ENCODE measurements at regions not wholly inside any gene's neighbourhood (a gene's known extent, or its start where the extent isn't known, plus 50 kb on each side); places are given as distances from the start of the nearest gene placed in this dataset.
"Not testable (repeated sequence)": the region's sequence is repeated elsewhere in the genome, so short reads cannot be mapped to it uniquely, and the experiment has no call there.

DNA sequence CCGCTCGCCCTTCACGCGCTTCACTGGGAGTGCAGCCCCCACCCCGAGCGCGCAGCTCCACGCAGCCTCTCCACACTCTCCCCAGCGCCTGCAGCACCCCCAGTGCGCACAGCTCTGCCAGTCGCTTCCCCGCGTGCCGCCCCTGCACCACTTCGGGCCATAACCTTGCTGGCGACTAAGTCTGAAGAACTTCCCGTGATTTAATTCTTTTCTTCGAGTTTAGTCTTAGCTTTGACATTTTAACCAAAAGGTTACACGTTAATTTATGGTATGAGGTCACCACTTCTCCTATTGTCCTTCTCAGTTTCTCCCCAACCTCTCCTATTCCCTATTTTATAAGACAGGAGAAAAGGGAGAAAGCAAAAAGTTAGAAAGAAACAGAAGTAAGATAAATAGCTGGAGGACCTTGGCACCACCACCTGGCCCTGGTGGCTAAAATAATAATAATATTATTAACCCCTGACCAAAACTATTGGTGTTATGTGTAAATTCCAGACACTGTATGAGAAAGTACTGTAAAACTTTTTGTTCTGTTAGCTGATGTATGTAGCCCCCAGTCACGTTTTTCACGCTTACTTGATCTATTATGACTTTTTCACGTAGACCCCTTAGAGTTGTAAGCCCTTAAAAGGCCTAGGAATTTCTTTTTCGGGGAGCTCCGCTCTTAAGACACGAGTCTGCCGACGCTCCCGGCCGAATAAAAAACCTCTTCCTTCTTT lies 129.2 kb downstream of the KBTBD2 start:
- DNase-seq, result not testable (repeated sequence)

DNA sequence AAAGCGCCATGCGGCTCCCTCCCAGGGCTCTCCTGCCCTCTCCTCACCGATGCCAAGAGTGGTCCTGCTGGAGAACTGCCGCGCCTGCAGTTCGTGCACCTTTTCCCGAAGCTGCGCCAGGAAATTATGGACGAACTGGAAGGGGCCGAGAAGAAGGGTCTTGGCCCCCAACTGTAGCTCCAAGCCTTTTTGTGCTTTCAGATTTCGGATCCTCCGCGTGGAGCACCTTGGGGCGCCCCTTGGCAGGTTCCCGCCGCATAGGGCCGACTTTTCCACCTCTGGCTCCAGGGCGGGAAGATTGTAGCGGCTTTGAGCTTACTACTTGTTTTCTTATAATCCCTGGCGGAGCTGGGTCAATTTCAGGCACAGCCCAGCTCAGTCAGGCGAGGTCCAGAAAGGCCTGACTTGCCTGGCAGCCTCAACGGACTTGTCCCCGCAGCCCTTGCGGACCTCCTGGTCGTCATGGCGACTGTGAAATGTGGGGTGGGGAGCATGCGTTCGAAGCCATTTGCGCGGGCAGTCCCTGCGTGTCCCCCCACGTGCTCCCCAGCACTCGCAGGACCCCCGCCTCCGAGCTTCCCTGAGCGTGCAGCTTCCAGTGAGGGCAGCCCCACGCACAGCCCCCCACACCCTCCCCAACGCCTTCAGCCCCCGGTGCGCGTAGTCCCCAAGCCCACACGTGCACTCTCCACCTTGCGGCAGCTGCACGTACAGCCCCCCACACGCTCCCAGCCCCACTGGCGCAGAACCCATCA lies 129.9 kb downstream of the KBTBD2 start:
- no peak for DNase-seq

DNA sequence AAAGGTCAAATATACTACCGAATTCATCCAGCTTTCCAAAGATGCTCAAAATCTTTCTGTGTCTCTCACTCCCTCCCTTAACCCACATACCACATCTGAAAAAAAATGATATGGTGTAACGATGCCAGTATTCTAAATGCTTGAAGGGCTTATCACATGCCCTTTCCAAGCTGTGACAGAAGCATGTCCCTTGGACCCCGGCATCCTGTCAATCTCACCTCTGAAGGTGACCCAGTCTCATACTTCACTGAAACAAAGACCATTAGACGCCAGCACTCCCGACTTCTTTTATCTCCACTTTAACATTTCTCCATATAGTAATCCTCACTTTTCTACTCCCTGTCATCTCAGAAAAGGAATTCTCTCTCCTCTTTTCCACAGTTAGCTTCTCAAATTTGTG lies 130.8 kb downstream of the KBTBD2 start:
- not testable (repeated sequence) for DNase-seq

DNA sequence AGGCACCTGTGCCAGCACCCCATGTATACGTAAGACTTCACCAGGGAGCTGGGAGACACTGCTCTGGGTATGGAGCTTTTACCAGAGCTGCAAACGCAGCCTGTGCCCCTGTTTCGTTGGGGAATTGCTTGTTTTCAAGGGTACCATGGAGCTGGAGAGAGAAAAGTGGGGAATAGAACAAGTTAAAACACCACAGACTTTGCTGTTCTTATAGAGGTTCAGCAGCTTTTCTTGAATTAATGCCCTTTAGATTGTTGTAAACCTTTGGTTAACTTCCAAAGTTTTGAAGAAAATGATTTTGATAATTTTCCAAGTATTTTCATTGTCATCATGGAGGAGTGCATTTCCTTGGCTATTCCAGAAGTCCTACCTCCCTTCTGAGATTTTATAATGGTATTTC lies 131.7 kb downstream of the KBTBD2 start:
- DNase-seq, result not testable (repeated sequence)

DNA sequence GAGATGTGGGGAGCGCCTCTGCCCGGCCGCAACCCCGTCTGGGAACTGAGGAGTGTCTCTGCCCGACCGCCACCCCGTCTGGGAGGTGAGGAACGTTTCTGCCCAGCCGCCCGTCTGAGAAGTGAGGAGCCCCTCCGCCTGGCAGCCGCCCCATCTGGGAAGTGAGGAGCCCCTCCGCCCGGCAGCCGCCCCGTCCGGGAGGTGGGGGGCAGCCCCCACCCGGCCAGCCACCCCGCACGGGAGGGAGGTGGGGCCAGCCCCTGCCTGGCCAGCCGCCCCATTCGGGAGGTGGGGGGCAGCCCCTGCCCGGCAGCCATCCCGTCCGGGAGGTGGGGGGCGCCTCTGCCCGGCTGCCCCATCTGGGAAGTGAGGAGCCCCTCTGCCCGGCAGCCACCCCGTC lies 137.7 kb downstream of the KBTBD2 start:
- not testable (repeated sequence) for DNase-seq

DNA sequence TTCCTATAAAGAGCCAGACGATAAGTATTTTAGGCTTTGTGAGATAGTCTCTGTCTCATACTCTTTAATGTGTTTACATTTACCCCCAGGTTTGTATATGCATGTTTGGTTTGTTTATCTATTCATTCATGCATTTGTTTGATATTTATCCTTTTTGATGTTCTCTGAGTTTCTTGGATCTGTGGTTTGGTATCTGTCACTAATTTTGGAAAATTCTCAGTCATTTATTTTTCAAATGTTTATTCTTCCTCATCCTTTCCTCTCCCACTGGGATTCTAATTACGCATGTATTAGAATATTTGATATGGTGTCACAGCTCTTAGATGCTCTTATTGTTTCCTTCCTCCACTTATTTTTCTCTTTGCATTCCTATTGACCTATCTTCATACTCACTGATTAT lies 143.2 kb downstream of the KBTBD2 start:
- DNase-seq, result not testable (repeated sequence)

DNA sequence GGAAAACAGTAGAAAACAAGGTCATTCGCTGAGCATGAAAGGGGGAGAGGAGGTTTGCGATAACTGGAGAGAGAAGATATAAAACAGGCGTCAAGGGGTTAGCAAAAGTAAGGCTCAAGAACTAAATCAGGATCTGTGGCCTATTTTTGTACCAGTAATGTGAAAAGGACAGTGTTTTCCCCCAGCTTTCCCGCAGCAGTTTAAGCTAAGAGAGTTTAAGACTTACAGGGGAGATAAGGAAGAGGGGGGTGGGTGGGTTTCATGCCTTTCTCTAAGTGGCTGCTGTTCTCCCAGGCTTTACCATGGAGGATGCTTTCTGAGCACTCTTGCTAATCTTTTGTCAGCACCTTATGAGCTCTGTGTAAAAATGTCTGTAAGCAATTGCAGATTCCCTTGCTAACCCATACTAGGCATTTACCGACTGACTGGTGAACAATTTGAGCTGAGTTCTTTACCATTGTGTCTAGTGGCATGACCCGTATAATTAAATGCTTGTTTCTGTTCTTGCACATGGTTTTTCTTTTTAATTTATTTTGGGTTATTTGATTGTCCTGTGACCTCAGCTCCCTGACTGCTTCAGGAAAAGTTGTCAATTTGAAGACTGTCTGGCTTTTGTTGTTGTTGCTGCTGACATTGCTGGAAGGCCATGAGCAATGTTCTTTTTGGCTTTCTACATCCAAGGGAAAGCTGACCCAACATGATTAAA lies 144.0 kb downstream of the KBTBD2 start:
- DNase-seq, result not testable (repeated sequence)

DNA sequence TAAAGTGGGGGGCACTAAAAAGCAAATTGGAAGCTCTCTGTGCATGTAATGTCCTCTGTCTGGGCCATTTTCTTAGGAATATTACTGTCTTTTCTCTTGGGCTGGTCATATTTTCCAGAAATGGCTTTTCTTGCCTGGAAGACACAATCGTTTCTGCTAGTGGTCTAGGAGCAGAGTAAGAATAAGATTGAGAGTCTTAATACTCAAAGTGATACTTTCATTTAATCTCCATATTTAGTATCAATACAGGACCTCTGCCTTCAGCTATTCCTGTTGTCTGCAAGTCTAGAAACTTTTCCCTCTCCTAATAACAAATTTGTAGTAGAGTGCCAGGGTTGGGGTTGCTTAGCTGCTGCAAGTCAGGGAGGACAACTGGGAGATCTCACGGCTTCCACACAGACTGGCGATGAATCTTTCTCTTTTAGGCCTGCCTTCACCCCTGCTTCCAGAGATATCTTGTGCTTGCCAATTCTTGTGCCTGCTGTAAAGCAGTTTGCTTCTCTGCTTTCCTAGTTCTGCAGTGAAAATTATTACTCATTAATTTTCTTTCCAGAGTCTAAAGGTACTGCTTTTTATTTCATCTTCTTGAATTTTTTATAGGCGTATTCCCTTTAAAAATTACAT lies 149.6 kb downstream of the KBTBD2 start:
- not testable (repeated sequence) for DNase-seq

DNA sequence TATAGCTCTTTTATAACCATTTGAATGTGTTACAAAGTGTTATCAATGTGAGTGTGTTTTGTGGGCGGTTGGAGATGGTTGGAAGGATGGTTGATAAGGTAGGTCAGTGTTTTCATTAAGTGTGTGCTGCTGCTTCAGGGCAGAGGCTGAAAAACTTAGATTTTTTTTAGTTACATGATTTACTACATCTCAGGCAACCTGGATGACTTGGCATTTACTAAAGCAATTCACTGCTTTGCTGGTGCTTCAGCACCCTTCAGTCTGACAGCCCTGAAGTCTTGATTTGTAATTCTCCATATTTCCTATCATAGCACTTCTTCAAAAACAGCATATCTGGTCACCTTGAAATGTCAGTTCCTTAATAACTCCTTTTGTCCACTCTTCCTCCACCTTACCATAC lies 151.8 kb downstream of the KBTBD2 start:
- not testable (repeated sequence) for DNase-seq

DNA sequence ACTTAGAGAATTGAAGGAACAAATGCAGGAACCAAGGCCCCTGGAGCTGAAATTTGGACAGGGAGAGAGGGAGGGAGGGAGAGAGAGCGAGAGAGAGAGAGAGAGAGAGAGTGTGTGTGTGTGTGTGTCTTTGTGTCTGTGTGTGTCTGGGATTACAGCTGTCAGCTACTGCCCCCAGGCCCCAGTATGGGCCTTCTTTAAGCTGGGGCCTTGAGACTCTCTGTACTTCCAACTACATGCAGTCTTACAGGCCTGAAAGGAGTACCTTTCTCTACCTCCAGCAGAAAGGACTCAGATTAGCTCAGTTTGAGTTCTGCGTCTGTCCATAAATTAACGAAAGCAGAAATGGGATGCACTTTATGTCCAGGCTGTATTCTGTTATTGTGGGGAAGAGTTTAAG lies 153.2 kb downstream of the KBTBD2 start:
- DNase-seq, result not testable (repeated sequence)

DNA sequence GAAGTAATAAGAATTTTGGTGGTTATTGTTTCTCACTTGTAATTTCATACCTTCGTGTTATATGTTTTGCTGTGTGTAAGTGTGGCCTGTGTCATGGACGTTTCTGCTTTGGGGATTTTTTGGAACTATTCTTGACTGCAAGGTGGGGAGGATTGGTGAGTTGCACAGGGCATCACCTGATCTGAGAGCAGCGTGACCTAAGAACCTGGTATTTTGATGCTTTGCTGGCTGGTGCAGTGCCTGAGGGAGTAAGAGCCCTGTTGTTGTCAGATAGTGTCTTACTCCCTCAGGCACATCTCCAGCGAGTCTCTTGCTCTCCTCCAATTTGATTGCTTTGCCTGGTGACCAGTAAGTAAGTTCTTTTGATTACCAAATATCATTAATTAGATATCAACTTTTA lies 158.8 kb downstream of the KBTBD2 start:
- DNase-seq, result not testable (repeated sequence)

DNA sequence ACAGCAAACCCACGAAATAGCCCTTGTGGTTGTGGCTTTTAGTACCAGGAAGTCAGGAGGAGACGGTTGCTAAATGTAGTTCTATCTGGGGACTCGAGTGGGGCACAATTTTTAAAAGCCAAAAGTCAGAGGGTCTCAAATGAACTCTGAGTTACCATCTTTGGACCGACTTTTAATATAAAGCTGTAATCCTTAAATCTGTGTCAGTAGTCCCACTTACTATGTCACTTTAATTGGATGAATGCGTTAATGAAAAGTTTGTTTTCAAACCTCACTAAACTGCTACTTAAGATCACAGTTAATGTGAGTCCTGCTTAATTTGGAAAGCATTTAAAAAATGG lies 162.3 kb downstream of the KBTBD2 start:
- DNase-seq, result not testable (repeated sequence)

DNA sequence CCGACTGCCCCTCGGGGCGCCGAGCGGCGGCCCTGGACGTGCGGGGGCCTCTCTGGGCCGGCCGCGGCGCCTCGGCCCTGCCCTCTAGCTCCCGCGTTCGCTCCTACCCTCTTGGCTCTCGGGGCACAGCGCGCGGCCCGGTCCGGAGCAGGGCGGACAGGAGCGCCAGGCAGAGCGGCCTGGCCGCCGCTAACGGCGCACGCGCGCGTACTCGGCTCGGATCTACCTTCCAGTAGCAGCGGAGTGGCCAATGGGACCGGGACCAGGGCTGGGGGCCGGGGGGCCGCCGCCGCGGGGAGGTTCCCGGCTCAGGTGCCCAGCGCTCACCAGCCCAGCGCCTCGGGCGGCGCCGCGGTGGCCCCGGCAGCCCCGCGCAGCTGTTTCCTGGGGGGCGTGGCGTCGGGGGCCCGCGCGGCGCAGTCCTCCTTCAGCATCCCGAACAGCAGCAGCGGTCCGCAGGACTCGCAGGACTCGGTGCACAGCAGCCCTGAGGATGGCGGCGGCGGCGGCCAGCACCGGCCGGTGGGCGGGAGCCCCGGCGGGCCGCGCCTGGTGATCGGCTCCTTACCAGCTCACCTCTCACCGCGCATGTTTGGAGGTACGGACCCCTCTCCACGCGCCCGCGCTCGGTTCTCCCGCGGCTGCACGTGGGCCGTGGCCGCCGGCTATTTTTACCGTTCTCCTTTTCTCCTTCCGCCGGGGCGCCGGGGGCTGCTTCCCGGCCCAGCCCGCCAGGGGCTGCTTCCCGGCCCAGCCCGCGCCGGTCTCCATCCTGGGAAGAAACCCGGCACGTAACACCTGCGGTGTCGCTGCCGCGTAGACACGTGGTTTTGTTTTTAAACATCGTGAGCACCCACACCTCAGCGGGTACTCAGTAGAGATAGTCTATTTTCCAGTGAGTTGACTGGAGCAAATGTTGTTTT lies 162.9 kb downstream of the KBTBD2 start:
- DNase-seq, result peak in 4 of 6 experiments; percentile 7 to 35 (median 16)

DNA sequence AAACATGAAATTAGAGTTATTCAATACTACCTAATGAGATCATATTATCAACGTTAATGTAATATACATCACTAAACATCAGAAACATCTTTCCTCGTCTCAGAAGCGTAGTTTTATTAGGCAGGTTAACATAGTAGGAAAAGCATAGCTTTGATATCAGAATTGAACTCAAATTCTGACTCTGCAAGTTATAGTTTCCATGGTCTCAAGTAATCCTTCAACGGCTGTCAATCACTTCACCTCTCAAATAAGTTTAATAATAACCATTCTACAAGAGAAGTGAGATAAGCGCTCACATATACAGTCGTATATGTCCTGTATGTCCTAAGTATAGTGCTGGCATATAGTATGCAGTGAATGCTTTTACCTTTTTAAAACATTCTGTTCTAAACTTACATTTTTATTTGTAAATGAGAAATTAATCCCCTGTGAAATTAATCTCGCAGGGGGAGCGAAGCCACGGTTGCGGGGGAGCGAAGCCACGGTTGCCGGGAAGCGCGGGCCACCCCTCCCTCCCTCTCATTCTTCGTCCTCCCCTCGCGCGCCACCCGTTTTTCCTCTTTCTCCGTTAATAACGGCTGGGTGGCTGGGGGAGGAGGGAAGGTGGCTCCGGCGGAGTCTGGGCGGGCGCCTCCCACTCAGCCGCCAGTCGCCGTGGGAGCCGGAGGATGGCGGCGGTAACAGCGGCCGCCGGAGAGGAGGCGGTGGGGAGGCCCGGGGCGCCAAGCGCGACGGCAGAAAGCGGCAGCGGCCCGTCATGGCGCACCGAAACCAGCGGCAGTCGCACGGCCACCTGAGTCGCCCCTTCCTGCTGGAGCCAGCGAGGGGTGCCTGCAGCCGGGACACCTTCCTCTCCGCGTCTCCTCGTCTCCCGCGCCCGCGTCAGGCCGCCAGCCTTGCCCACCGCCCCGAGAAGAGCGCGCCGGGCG lies 163.8 kb downstream of the KBTBD2 start:
- peak in 4 of 6 experiments; percentile 1 to 38 (median 26) for DNase-seq

DNA sequence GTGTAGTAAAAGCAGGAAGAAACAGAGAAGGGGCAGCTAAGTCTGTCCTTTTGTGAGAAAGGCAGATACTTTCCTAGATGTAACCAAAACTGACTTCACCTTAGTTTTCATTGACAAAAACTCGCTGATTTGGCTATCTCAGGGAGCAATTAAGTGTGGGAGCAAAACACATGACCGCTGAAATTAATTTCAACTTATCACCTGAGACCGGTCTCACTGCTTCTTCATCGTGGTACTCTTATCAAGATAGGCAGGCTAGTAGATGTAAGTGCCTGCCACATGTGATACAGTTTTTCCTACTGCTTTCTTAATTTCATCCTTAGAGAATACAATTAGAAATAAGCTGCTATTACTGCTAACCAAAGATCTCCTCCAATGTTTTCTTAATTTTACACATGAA lies 168.7 kb downstream of the KBTBD2 start:
- not testable (repeated sequence) for DNase-seq

DNA sequence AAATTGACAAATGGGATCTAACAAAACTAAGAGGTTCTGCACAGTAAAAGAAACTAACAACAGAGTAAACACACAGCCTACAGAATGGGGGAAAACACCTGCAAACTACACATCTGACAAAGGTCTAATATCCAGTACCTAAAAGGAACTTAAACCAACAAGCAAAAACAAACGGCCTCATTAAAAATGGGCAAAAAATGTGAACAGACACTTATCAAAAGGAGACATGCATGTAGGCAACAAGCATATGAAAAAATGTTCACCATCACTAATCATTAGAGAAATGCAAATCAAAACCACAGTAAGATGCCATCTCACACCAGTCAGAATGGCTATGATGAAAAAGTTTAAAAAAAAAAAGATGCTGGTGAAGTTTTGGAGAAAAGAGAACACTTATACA lies 197.4 kb downstream of the KBTBD2 start:
- no peak for DNase-seq

DNA sequence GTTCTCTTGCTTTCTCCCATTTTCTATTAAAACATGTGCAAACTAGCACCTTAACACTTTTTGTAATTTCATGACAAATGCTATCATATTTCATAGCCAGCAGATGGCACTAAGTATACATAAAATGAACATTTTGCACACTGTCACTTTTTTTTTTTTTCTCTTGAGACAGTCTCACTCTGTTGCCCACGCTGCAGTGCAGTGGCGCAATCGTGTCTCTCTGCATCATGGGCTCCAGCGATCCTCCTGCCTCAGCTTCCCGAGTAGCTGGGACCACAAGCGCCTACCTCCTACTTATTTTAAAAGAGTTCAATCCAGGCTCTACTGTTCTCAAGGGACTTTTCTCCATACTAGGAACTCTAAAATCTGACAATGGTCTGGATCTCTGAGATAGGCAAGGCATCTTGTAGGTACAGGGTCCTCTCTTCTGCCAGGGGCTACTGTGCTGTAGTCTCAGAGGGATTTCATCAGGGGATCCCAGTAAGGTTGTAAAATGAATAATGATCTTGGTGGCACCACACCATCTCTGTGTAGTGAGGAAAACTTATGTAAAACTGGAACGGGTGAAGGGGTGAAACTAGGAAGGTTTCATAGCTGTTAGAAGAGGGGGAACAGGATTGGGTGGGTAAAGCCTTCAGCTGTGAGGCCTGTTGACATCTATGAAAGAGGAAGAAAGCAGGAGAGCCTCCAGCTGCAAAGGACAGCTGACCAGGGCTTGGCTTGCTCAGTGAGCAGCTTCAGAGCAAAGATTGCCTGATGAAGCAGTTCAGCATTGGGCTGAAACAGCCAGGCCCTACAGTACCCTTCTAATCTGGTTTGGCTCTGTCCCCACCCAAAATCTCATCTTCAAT lies 196.9 kb downstream of the AVL9 start:
- DNase-seq, result peak in 3 of 6 experiments; percentile 15 to 36 (median 24)

DNA sequence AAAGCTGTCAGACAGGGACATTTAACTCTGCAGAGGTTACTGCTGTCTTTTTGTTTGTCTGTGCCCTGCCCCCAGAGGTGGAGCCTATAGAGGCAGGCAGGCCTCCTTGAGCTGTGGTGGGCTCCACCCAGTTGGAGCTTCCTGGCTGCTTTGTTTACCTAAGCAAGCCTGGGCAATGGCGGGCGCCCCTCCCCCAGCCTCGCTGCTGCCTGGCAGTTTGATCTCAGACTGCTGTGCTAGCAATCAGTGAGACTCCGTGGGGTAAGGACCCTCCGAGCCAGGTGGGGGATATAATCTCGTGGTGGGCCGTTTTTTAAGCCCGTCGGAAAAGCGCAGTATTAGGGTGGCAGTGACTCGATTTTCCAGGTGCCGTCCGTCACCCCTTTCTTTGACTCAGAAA lies 192.8 kb downstream of the AVL9 start:
- not testable (repeated sequence) for DNase-seq

DNA sequence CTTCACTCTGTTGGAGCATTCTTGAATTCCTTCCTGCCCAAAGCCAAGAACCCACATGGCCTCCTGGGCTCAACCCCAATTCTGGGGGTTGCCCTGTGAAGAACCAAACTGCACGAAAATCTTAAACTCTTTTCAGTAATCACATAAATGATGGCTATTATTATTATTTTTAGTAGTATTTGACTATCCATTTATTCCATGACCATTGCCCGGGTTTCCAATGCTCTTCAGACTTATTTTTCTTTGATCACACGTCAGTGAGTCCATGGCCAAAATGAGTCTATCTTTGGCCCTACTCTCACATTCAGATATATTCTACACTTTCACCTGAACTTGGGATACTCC lies 185.9 kb downstream of the AVL9 start:
- no peak for DNase-seq

Data from stimulated activated naive CD4-positive, alpha-beta T cell (primary cell).